ENCODE measurements at regions not wholly inside any gene's neighbourhood (a gene's known extent, or its start where the extent isn't known, plus 50 kb on each side); places are given as distances from the start of the nearest gene placed in this dataset.

GRCh38 chr14:51468523-51468922, 183.2 kb upstream of the FRMD6 start:
- Histone ChIP-seq H3K27me3 (ENCODE audit: low read depth) (no peaks in the 10 kb centered on the region), H3K36me3 (replicated peaks) (no peaks in the 10 kb centered on the region), H3K4me3 (no peak overlapping the region), H3K4me1 (no peaks in the 10 kb centered on the region), H3K9me3 (no peaks in the 10 kb centered on the region; the same call in 1 of the 2 replicates)
- in situ Hi-C loops (cut with MboI; ENCODE audit: low sequenced_read_pairs), result no loop called here
- DNase-seq (ENCODE audit: low spot score in 2 of 2), result no peak

GRCh38 chr14:51472881-51473280, 178.8 kb upstream of the FRMD6 start:
- Histone ChIP-seq H3K4me3 (no peak overlapping the region), H3K27me3 (ENCODE audit: low read depth) (no peaks in the 10 kb centered on the region), H3K9me3 (no peaks in the 10 kb centered on the region; the same call in 1 of the 2 replicates), H3K36me3 (replicated peaks) (no peaks in the 10 kb centered on the region), H3K4me1 (peaks cover 5% of the 10 kb centered on the region; the same call in 1 of the 2 replicates)
- in situ Hi-C loops (cut with MboI; ENCODE audit: low sequenced_read_pairs), result no loop called here
- no peak for DNase-seq (ENCODE audit: low spot score in 2 of 2)

GRCh38 chr14:51473351-51473750, 178.4 kb upstream of the FRMD6 start:
- H3K9me3 ChIP-seq, result no peaks in the 10 kb centered on the region; the same call in 1 of the 2 replicates
- H3K36me3 ChIP-seq (replicated peaks), result no peaks in the 10 kb centered on the region
- H3K4me1 ChIP-seq, result peaks cover 5% of the 10 kb centered on the region; the same call in 1 of the 2 replicates
- no peaks in the 10 kb centered on the region for H3K27me3 ChIP-seq (ENCODE audit: low read depth)
- H3K4me3 ChIP-seq, result no peak overlapping the region
- no peak for DNase-seq (ENCODE audit: low spot score in 2 of 2)
- in situ Hi-C loops (cut with MboI; ENCODE audit: low sequenced_read_pairs), result no loop called here

GRCh38 chr14:51473808-51474565, 177.7 kb upstream of the FRMD6 start:
- Histone ChIP-seq H3K4me1 (peaks cover 5% of the 10 kb centered on the region; the same call in 1 of the 2 replicates), H3K36me3 (replicated peaks) (no peaks in the 10 kb centered on the region), H3K27me3 (ENCODE audit: low read depth) (no peaks in the 10 kb centered on the region), H3K9me3 (no peaks in the 10 kb centered on the region; the same call in 1 of the 2 replicates), H3K4me3 (no peak overlapping the region)
- peak in 1 of 2 experiments; percentile 5 for DNase-seq (ENCODE audit: low spot score in 2 of 2)
- in situ Hi-C loops (cut with MboI; ENCODE audit: low sequenced_read_pairs), result no loop called here

- in situ Hi-C loops (cut with MboI; ENCODE audit: low sequenced_read_pairs), result no loop called here
- Histone ChIP-seq H3K27me3 (ENCODE audit: low read depth) (no peaks in the 10 kb centered on the region), H3K4me1 (peaks cover 5% of the 10 kb centered on the region; the same call in 1 of the 2 replicates), H3K4me3 (no peak overlapping the region), H3K9me3 (no peaks in the 10 kb centered on the region; the same call in 1 of the 2 replicates), H3K36me3 (replicated peaks) (no peaks in the 10 kb centered on the region)
- no peak for DNase-seq (ENCODE audit: low spot score in 2 of 2)
Observed at GRCh38 chr14:51474854-51475253, 176.9 kb upstream of the FRMD6 start.

GRCh38 chr14:51478175-51478621, 173.5 kb upstream of the FRMD6 start:
- Histone ChIP-seq H3K4me3 (no peak overlapping the region), H3K4me1 (peaks cover 5% of the 10 kb centered on the region; the same call in 1 of the 2 replicates), H3K27me3 (ENCODE audit: low read depth) (no peaks in the 10 kb centered on the region), H3K9me3 (no peaks in the 10 kb centered on the region), H3K36me3 (replicated peaks) (no peaks in the 10 kb centered on the region)
- in situ Hi-C loops (cut with MboI; ENCODE audit: low sequenced_read_pairs), result no loop called here
- DNase-seq (ENCODE audit: low spot score in 2 of 2), result no peak

- Histone ChIP-seq H3K4me3 (no peak overlapping the region), H3K27me3 (ENCODE audit: low read depth) (no peaks in the 10 kb centered on the region), H3K36me3 (replicated peaks) (no peaks in the 10 kb centered on the region), H3K9me3 (no peaks in the 10 kb centered on the region), H3K4me1 (no peaks in the 10 kb centered on the region)
- no peak for DNase-seq (ENCODE audit: low spot score in 2 of 2)
- in situ Hi-C loops (cut with MboI; ENCODE audit: low sequenced_read_pairs), result no loop called here
Observed at GRCh38 chr14:51479584-51480325, 172.0 kb upstream of the FRMD6 start.

- Histone ChIP-seq H3K4me3 (no peak overlapping the region), H3K36me3 (replicated peaks) (no peaks in the 10 kb centered on the region), H3K4me1 (no peaks in the 10 kb centered on the region), H3K9me3 (no peaks in the 10 kb centered on the region), H3K27me3 (ENCODE audit: low read depth) (no peaks in the 10 kb centered on the region)
- DNase-seq (ENCODE audit: low spot score in 2 of 2), result no peak
- in situ Hi-C loops (cut with MboI; ENCODE audit: low sequenced_read_pairs), result no loop called here
Observed at GRCh38 chr14:51481643-51482042, 170.1 kb upstream of the FRMD6 start.

- DNase-seq (ENCODE audit: low spot score in 2 of 2), result no peak
- Histone ChIP-seq H3K9me3 (no peaks in the 10 kb centered on the region), H3K36me3 (replicated peaks) (no peaks in the 10 kb centered on the region), H3K27me3 (ENCODE audit: low read depth) (no peaks in the 10 kb centered on the region), H3K4me1 (no peaks in the 10 kb centered on the region), H3K4me3 (no peak overlapping the region)
- in situ Hi-C loops (cut with MboI; ENCODE audit: low sequenced_read_pairs), result no loop called here
Observed at GRCh38 chr14:51482102-51482501, 169.6 kb upstream of the FRMD6 start.

- H3K4me1 ChIP-seq, result no peaks in the 10 kb centered on the region
- no peaks in the 10 kb centered on the region for H3K9me3 ChIP-seq
- no peak for DNase-seq (ENCODE audit: low spot score in 2 of 2)
- no peaks in the 10 kb centered on the region for H3K36me3 ChIP-seq (replicated peaks)
- H3K4me3 ChIP-seq, result no peak overlapping the region
- H3K27me3 ChIP-seq (ENCODE audit: low read depth), result no peaks in the 10 kb centered on the region
- in situ Hi-C loops (cut with MboI; ENCODE audit: low sequenced_read_pairs), result no loop called here
Observed at GRCh38 chr14:51484485-51484884, 167.2 kb upstream of the FRMD6 start.

GRCh38 chr14:51485733-51486132, 166.0 kb upstream of the FRMD6 start:
- no peak for DNase-seq (ENCODE audit: low spot score in 2 of 2)

GRCh38 chr14:51487848-51488247, 163.9 kb upstream of the FRMD6 start:
- Histone ChIP-seq H3K27me3 (ENCODE audit: low read depth) (no peaks in the 10 kb centered on the region), H3K9me3 (no peaks in the 10 kb centered on the region), H3K4me3 (no peak overlapping the region), H3K36me3 (replicated peaks) (no peaks in the 10 kb centered on the region), H3K4me1 (no peaks in the 10 kb centered on the region)
- no peak for DNase-seq (ENCODE audit: low spot score in 2 of 2)
- in situ Hi-C loops (cut with MboI; ENCODE audit: low sequenced_read_pairs), result no loop called here

More at GRCh38 chr14:51485733-51486132, 166.0 kb upstream of the FRMD6 start:
- H3K36me3 ChIP-seq (replicated peaks), result no peaks in the 10 kb centered on the region
- in situ Hi-C loops (cut with MboI; ENCODE audit: low sequenced_read_pairs), result no loop called here
- no peaks in the 10 kb centered on the region for H3K4me1 ChIP-seq
- no peaks in the 10 kb centered on the region for H3K9me3 ChIP-seq
- H3K27me3 ChIP-seq (ENCODE audit: low read depth), result no peaks in the 10 kb centered on the region
- H3K4me3 ChIP-seq, result no peak overlapping the region

- Histone ChIP-seq H3K4me3 (no peak overlapping the region), H3K36me3 (replicated peaks) (no peaks in the 10 kb centered on the region), H3K9me3 (no peaks in the 10 kb centered on the region), H3K27me3 (ENCODE audit: low read depth) (no peaks in the 10 kb centered on the region), H3K4me1 (no peaks in the 10 kb centered on the region)
- in situ Hi-C loops (cut with MboI; ENCODE audit: low sequenced_read_pairs), result no loop called here
- DNase-seq (ENCODE audit: low spot score in 2 of 2), result no peak
Observed at GRCh38 chr14:51488569-51489220, 163.0 kb upstream of the FRMD6 start.

GRCh38 chr14:51490205-51490604, 161.5 kb upstream of the FRMD6 start:
- H3K4me3 ChIP-seq, result no peak overlapping the region
- in situ Hi-C loops (cut with MboI; ENCODE audit: low sequenced_read_pairs), result no loop called here
- no peaks in the 10 kb centered on the region for H3K36me3 ChIP-seq (replicated peaks)
- no peaks in the 10 kb centered on the region for H3K9me3 ChIP-seq
- no peaks in the 10 kb centered on the region for H3K4me1 ChIP-seq
- H3K27me3 ChIP-seq (ENCODE audit: low read depth), result no peaks in the 10 kb centered on the region
- DNase-seq (ENCODE audit: low spot score in 2 of 2), result no peak

All from HAP-1 (cell line).